ENCODE measurements at regions not wholly inside any gene's neighbourhood (a gene's known extent, or its start where the extent isn't known, plus 50 kb on each side); places are given as distances from the start of the nearest gene placed in this dataset.

- DNase-seq, result no peak
- no peak for TF ChIP-seq CTCF (IDR thresholded peaks at IDR 0.05; ENCODE audit: low read depth, low read length)
- no peaks in the 10 kb centered on the region for H3K9me3 ChIP-seq (ENCODE audit: severe bottlenecking)
- no peaks in the 10 kb centered on the region for H3K27me3 ChIP-seq (ENCODE audit: insufficient read depth, low read depth, severe bottlenecking)
- H3K4me3 ChIP-seq (ENCODE audit: low read depth, low read length), result peak overlapping the region; percentile 1; the same call in 1 of the 2 replicates
- H3K27ac ChIP-seq, result peak overlapping the region; percentile 91
- H3K36me3 ChIP-seq, result no peaks in the 10 kb centered on the region
Observed at GRCh38 chr20:53739799-53740785, 146.5 kb upstream of the ZNF217 start.

GRCh38 chr20:53738945-53739798, 145.5 kb upstream of the ZNF217 start:
- Histone ChIP-seq H3K27ac (peak overlapping the region; percentile 91), H3K9me3 (ENCODE audit: severe bottlenecking) (no peaks in the 10 kb centered on the region), H3K27me3 (ENCODE audit: insufficient read depth, low read depth, severe bottlenecking) (no peaks in the 10 kb centered on the region), H3K36me3 (no peaks in the 10 kb centered on the region), H3K4me3 (ENCODE audit: low read depth, low read length) (peak overlapping the region; percentile 36)
- no peak for TF ChIP-seq CTCF (IDR thresholded peaks at IDR 0.05; ENCODE audit: low read depth, low read length)
- DNase-seq, result no peak

GRCh38 chr20:53738039-53738944, 144.7 kb upstream of the ZNF217 start:
- Histone ChIP-seq H3K4me3 (ENCODE audit: low read depth, low read length) (peak overlapping the region; percentile 36), H3K36me3 (no peaks in the 10 kb centered on the region), H3K27me3 (ENCODE audit: insufficient read depth, low read depth, severe bottlenecking) (no peaks in the 10 kb centered on the region), H3K27ac (peak overlapping the region; percentile 91), H3K9me3 (ENCODE audit: severe bottlenecking) (no peaks in the 10 kb centered on the region)
- TF ChIP-seq CTCF (IDR thresholded peaks at IDR 0.05; ENCODE audit: low read depth, low read length), result no peak
- peak; percentile 72 for DNase-seq

- H3K9me3 ChIP-seq (ENCODE audit: severe bottlenecking), result no peaks in the 10 kb centered on the region
- no peaks in the 10 kb centered on the region for H3K36me3 ChIP-seq
- peak overlapping the region; percentile 45 for H3K4me3 ChIP-seq (ENCODE audit: low read depth, low read length)
- no peak for DNase-seq
- H3K27me3 ChIP-seq (ENCODE audit: insufficient read depth, low read depth, severe bottlenecking), result no peaks in the 10 kb centered on the region
- peak overlapping the region; percentile 91 for H3K27ac ChIP-seq
- no peak for TF ChIP-seq CTCF (IDR thresholded peaks at IDR 0.05; ENCODE audit: low read depth, low read length)
Observed at GRCh38 chr20:53737396-53738038, 143.9 kb upstream of the ZNF217 start.
